HL-60/S4 (cell line): ENCODE measurements at regions not wholly inside any gene's neighbourhood (a gene's known extent, or its start where the extent isn't known, plus 50 kb on each side); places are given as distances from the start of the nearest gene placed in this dataset.

Experiments used
- in situ Hi-C: fragments of 300-500 bp; cut with MboI; formaldehyde crosslinking; loops from 2 replicates; pipeline ENCODE4 v1.14.3; 2022; ENCODE audit warnings: low sequenced_read_pairs

- in situ Hi-C loops = no loop called here
These were observed 50.8 kb upstream of the BEND6 start for GRCh38 chr6:56904068-56904467.

- in situ Hi-C loops = no loop called here
These were observed 52.1 kb upstream of the BEND6 start for GRCh38 chr6:56902641-56903464.

- in situ Hi-C loops = no loop called here
These were observed 54.1 kb upstream of the BEND6 start for GRCh38 chr6:56900784-56901183.

- in situ Hi-C loops = no loop called here
These were observed 55.2 kb upstream of the BEND6 start for GRCh38 chr6:56899753-56900152.

- in situ Hi-C loops = no loop called here
These were observed 55.6 kb upstream of the BEND6 start for GRCh38 chr6:56899311-56899710.

GRCh38 chr6:56897789-56898529, 56.9 kb upstream of the BEND6 start:
- in situ Hi-C loops = no loop called here

- in situ Hi-C loops = no loop called here
These were observed 63.2 kb upstream of the BEND6 start for GRCh38 chr6:56891754-56892153.

GRCh38 chr6:56890683-56891429, 64.1 kb upstream of the BEND6 start:
- in situ Hi-C loops = no loop called here

GRCh38 chr6:56890066-56890465, 64.8 kb upstream of the BEND6 start:
- in situ Hi-C loops = no loop called here

GRCh38 chr6:56889492-56889891, 65.4 kb upstream of the BEND6 start:
- in situ Hi-C loops = no loop called here

GRCh38 chr6:56888687-56889086, 66.2 kb upstream of the BEND6 start:
- in situ Hi-C loops = no loop called here

GRCh38 chr6:56887086-56887485, 67.8 kb upstream of the BEND6 start:
- in situ Hi-C loops = no loop called here

GRCh38 chr6:56877922-56878321, 77.0 kb upstream of the BEND6 start:
- in situ Hi-C loops = no loop called here

GRCh38 chr6:56875961-56876360, 78.9 kb upstream of the BEND6 start:
- in situ Hi-C loops = no loop called here

- in situ Hi-C loops = no loop called here
These were observed 79.4 kb upstream of the BEND6 start for GRCh38 chr6:56875523-56875922.

- in situ Hi-C loops = loop anchor here (25.0 kb wide), 1 partner anchor 112 kb away; no protein-coding TSS in a partner anchor
These were observed 80.6 kb upstream of the BEND6 start for GRCh38 chr6:56874328-56874727.

GRCh38 chr6:56870053-56870452, 84.9 kb upstream of the BEND6 start:
- in situ Hi-C loops = loop anchor here (25.0 kb wide), 1 partner anchor 108 kb away; no protein-coding TSS in a partner anchor

- in situ Hi-C loops = loop anchor here (25.0 kb wide), 1 partner anchor 107 kb away; no protein-coding TSS in a partner anchor
These were observed 85.6 kb upstream of the BEND6 start for GRCh38 chr6:56869346-56869745.

GRCh38 chr6:56868687-56869086, 86.2 kb upstream of the BEND6 start:
- in situ Hi-C loops = loop anchor here (25.0 kb wide), 1 partner anchor 106 kb away; no protein-coding TSS in a partner anchor

GRCh38 chr6:56866917-56867522, 87.9 kb upstream of the BEND6 start:
- in situ Hi-C loops = loop anchor here (25.0 kb wide), 1 partner anchor 105 kb away; no protein-coding TSS in a partner anchor
